ENCODE measurements at regions not wholly inside any gene's neighbourhood (a gene's known extent, or its start where the extent isn't known, plus 50 kb on each side); places are given as distances from the start of the nearest gene placed in this dataset.

DNA sequence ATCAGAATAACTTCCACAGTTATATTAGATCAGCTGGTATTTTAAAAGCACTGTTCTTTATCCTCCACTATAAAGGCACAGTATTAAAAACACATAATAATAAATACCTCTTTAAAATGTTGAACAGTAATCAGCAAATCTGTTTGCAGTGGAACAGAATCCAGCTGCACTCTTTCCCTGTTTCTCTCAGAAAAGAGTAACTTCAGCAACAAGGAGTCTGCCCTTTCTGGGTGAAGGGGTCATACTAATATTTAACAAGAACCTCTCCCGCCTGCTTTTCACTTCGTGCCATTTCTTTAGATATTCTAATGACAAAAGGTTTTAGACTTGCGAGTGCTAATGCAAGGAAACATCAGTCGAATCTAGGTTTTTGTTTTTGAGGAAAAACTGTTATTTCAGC is 194.2 kb upstream of the FMN2 start:
- TF ChIP-seq, protein P1, sequence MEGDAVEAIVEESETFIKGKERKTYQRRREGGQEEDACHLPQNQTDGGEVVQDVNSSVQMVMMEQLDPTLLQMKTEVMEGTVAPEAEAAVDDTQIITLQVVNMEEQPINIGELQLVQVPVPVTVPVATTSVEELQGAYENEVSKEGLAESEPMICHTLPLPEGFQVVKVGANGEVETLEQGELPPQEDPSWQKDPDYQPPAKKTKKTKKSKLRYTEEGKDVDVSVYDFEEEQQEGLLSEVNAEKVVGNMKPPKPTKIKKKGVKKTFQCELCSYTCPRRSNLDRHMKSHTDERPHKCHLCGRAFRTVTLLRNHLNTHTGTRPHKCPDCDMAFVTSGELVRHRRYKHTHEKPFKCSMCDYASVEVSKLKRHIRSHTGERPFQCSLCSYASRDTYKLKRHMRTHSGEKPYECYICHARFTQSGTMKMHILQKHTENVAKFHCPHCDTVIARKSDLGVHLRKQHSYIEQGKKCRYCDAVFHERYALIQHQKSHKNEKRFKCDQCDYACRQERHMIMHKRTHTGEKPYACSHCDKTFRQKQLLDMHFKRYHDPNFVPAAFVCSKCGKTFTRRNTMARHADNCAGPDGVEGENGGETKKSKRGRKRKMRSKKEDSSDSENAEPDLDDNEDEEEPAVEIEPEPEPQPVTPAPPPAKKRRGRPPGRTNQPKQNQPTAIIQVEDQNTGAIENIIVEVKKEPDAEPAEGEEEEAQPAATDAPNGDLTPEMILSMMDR (IDR thresholded peaks at IDR 0.05; ENCODE audit: extremely low read depth, low read depth, low read length): no peak
- H2AFZ ChIP-seq (ENCODE audit: low read length): no peak overlapping the region
- no peak overlapping the region for H3K27ac ChIP-seq (ENCODE audit: low read depth, low read length)
- peak overlapping the region; percentile 59 for H3K4me2 ChIP-seq (ENCODE audit: insufficient read depth, low read length)
- no peaks in the 10 kb centered on the region for H4K20me1 ChIP-seq (ENCODE audit: insufficient read depth, low read length)
- no peaks in the 10 kb centered on the region for H3K4me1 ChIP-seq (ENCODE audit: insufficient read depth, low read length)
- peaks cover 6% of the 10 kb centered on the region for H3K27me3 ChIP-seq (ENCODE audit: insufficient read depth, low read length)
- H3K36me3 ChIP-seq (ENCODE audit: insufficient read depth, low read length): no peaks in the 10 kb centered on the region
- H3K9me3 ChIP-seq (ENCODE audit: low read depth, low read length): no peaks in the 10 kb centered on the region
- no peak overlapping the region for H3K4me3 ChIP-seq (ENCODE audit: insufficient read depth, low read length)
- H3K79me2 ChIP-seq (ENCODE audit: insufficient read depth, low read length): no peaks in the 10 kb centered on the region
- DNase-seq (ENCODE audit: insufficient read length, low spot score, missing footprints): no peak

DNA sequence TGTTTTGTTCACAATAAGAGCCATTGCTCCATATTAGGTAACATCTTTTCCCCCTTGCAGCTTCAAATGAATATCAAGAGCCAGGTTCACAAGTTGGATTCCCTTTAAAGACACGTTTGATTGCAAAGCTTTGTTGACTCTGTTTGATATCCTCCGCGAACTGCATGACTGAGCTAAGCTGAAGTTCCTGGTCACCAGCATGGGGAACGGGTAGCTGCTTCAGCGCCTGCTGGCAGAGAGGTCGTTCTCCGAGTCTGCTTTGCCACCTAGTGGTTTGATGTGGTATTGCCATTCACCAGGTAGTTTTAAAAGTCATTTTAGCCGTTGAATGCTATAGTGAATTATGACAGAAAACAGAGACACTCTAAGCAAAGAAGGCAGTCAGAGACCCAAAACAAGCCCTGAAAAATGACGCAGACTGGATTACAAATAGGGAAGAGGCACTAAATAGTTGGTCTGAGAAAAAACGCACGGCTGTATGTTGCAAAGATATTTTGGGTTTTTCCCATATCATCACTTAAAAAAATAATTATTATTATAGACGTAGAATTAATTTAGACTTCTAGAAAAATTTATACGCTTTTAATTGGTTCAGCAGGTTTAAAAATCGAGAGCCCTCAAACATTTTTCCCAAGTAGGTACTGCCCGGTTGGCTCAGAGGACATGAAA is 193.5 kb upstream of the FMN2 start:
- Histone ChIP-seq H3K36me3 (ENCODE audit: insufficient read depth, low read length) (no peaks in the 10 kb centered on the region), H3K27ac (ENCODE audit: low read depth, low read length) (no peak overlapping the region), H4K20me1 (ENCODE audit: insufficient read depth, low read length) (no peaks in the 10 kb centered on the region), H3K4me3 (ENCODE audit: insufficient read depth, low read length) (no peak overlapping the region), H3K4me1 (ENCODE audit: insufficient read depth, low read length) (no peaks in the 10 kb centered on the region), H3K9me3 (ENCODE audit: low read depth, low read length) (no peaks in the 10 kb centered on the region), H2AFZ (ENCODE audit: low read length) (peak overlapping the region; percentile 71), H3K79me2 (ENCODE audit: insufficient read depth, low read length) (no peaks in the 10 kb centered on the region), H3K27me3 (ENCODE audit: insufficient read depth, low read length) (peaks cover 6% of the 10 kb centered on the region), H3K4me2 (ENCODE audit: insufficient read depth, low read length) (peak overlapping the region; percentile 59)
- TF ChIP-seq, protein P1 (IDR thresholded peaks at IDR 0.05; ENCODE audit: extremely low read depth, low read depth, low read length): peak; percentile 98
- DNase-seq (ENCODE audit: insufficient read length, low spot score, missing footprints): peak; percentile 65

DNA sequence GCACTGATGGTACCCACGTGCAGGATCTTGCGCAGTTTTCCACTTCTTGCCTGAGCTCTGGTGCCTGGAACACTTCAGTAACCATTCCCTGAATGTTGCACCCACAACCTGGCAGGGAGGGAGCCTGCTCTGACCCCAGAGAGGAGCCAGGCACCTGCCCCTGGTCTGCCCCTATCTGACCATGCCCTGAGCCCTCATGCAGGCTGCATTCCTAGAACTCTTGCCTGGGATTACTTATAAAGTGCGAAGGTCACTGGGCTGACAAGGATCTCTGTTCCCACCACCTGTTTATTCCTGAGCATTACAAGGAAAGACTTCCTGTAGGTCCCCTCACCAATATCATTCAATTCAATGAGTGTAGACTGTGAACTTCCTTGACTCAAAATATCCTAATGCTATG is 191.9 kb upstream of the FMN2 start:
- no peaks in the 10 kb centered on the region for H3K4me1 ChIP-seq (ENCODE audit: insufficient read depth, low read length)
- H3K36me3 ChIP-seq (ENCODE audit: insufficient read depth, low read length): no peaks in the 10 kb centered on the region
- peaks cover 6% of the 10 kb centered on the region for H3K27me3 ChIP-seq (ENCODE audit: insufficient read depth, low read length)
- H3K27ac ChIP-seq (ENCODE audit: low read depth, low read length): no peak overlapping the region
- TF ChIP-seq, protein P1 (IDR thresholded peaks at IDR 0.05; ENCODE audit: extremely low read depth, low read depth, low read length): no peak
- H3K4me3 ChIP-seq (ENCODE audit: insufficient read depth, low read length): no peak overlapping the region
- no peak for DNase-seq (ENCODE audit: insufficient read length, low spot score, missing footprints)
- no peak overlapping the region for H2AFZ ChIP-seq (ENCODE audit: low read length)
- no peak overlapping the region for H3K4me2 ChIP-seq (ENCODE audit: insufficient read depth, low read length)
- H4K20me1 ChIP-seq (ENCODE audit: insufficient read depth, low read length): no peaks in the 10 kb centered on the region
- H3K9me3 ChIP-seq (ENCODE audit: low read depth, low read length): no peaks in the 10 kb centered on the region
- H3K79me2 ChIP-seq (ENCODE audit: insufficient read depth, low read length): no peaks in the 10 kb centered on the region

DNA sequence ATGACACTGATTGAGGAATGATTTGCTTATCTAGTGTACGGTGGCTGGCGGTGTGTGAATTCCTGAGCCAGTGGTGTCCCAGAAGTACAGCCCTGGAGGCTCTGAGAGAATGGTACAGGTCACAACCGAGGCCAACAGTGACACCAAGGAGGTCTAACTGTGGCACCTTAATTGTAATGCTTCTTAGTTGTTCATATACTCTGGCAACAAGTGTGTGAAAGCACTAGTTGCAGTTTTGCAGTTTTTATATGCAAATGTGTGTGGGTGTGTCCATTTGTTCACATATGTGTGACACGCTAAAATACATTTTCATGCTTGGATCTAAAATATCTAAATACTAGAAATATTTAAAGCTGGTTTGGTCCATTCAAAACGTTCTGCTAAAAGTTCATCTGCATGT is 185.3 kb upstream of the FMN2 start:
- Histone ChIP-seq H3K4me3 (ENCODE audit: insufficient read depth, low read length) (no peak overlapping the region), H3K4me1 (ENCODE audit: insufficient read depth, low read length) (no peaks in the 10 kb centered on the region), H3K79me2 (ENCODE audit: insufficient read depth, low read length) (no peaks in the 10 kb centered on the region), H3K27me3 (ENCODE audit: insufficient read depth, low read length) (no peaks in the 10 kb centered on the region), H3K36me3 (ENCODE audit: insufficient read depth, low read length) (no peaks in the 10 kb centered on the region), H3K27ac (ENCODE audit: low read depth, low read length) (no peak overlapping the region), H3K4me2 (ENCODE audit: insufficient read depth, low read length) (no peak overlapping the region), H4K20me1 (ENCODE audit: insufficient read depth, low read length) (no peaks in the 10 kb centered on the region), H2AFZ (ENCODE audit: low read length) (no peak overlapping the region), H3K9me3 (ENCODE audit: low read depth, low read length) (no peaks in the 10 kb centered on the region)
- no peak for DNase-seq (ENCODE audit: insufficient read length, low spot score, missing footprints)
- TF ChIP-seq, protein P1 (IDR thresholded peaks at IDR 0.05; ENCODE audit: extremely low read depth, low read depth, low read length): no peak

All from osteoblast (primary cell).